Dendritic cell treated with granulocyte-macrophage colony-stimulating factor and Interleukin-4, amounts not matched to agents 40 ng/mL and 50 ng/mL, for 4 days (primary cell): ENCODE measurements at regions not wholly inside any gene's neighbourhood (a gene's known extent, or its start where the extent isn't known, plus 50 kb on each side); places are given as distances from the start of the nearest gene placed in this dataset.

Experiments used
- H3K27ac Mint-ChIP-seq: one replicate; pipeline ENCODE4 v1.8.0; 2022; ENCODE audit warnings: mild to moderate bottlenecking, mixed read lengths
- H3K27me3 Mint-ChIP-seq: one replicate; pipeline ENCODE4 v1.8.0; 2022; ENCODE audit warnings: mild to moderate bottlenecking, mixed read lengths
- H3K36me3 Mint-ChIP-seq: one replicate; pipeline ENCODE4 v1.8.0; 2022; ENCODE audit warnings: low read depth, mixed read lengths
- H3K4me1 Mint-ChIP-seq: one replicate; pipeline ENCODE4 v1.8.0; 2022; ENCODE audit warnings: low read depth, mixed read lengths
- H3K4me3 Mint-ChIP-seq: one replicate; pipeline ENCODE4 v1.8.0; 2022; ENCODE audit warnings: mild to moderate bottlenecking, moderate library complexity, mixed read lengths
- H3K9me3 Mint-ChIP-seq: one replicate; pipeline ENCODE4 v1.8.0; 2022; ENCODE audit warnings: mixed read lengths
- intact Hi-C: fragments of 100-400 bp; cut with micrococcal nuclease; formaldehyde crosslinking; loops from one replicate; pipeline ENCODE4 v1.15.0; 2022

DNA sequence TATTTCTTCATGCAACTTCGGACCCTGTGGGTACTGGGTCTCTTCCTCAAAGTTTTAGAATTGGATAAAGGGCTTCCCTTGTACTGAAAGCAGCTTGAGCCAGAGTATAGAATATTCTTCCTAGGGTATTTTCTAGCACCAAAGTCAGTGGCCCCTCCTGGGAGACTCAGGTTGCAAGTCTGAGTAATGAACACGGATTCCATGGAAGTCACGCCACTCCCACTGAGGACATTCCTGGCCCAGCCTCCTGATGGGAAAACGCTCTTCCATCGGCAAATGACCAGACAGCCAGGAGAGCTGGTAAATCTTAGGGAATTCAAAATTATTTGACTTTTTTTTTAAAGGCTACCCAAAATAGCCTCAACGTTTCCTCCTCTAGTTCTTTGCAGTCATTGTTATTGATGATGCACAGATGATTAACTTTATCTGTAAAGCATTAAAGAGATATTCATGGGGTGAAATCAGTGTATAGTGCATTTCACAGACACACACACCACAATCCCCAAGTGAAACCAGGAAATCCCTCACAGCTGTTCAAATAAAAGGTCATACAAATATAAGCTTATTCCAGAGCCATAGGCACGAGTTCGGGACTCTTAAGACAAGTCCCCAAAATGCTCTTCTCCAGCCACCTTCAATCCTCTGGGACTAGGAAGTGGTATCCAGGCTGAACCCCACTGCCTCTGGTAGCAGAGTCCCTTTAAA is 248.8 kb downstream of the SOD2 start:
- no peak overlapping the region for H3K27ac Mint-ChIP-seq
- H3K4me3 Mint-ChIP-seq = no peak overlapping the region
- no peaks in the 10 kb centered on the region for H3K9me3 Mint-ChIP-seq
- intact Hi-C loops = no loop called here
- H3K36me3 Mint-ChIP-seq = no peaks in the 10 kb centered on the region
- no peaks in the 10 kb centered on the region for H3K4me1 Mint-ChIP-seq
- H3K27me3 Mint-ChIP-seq = peaks cover 2% of the 10 kb centered on the region

DNA sequence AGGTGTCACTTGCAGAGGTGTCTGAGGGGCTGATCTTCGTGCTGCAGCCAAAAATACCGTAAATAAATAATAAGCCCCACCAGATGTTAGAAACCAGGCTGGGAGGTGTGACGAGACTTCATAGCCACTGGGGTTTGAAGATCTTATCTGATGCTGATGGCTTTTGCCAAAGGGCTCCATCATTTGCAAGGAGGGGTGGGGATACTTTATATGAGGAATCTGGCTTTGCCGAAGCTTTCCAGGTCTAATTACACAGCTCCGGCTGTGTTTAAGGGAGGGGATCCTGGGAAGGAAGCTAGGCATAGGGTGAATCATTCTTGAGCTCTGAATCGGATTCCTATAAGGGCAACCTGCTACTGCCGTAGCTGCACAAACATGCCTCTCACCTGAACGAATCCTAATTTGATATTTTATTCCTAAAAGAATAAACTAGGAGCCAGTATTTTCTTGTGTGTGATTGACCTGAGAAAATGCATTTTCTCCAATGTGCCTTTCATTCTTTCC is 249.6 kb downstream of the SOD2 start:
- Mint-ChIP-seq H3K9me3 (no peaks in the 10 kb centered on the region), H3K4me1 (no peaks in the 10 kb centered on the region), H3K36me3 (no peaks in the 10 kb centered on the region), H3K27me3 (peaks cover 2% of the 10 kb centered on the region), H3K27ac (no peak overlapping the region), H3K4me3 (no peak overlapping the region)
- intact Hi-C loops = no loop called here

DNA sequence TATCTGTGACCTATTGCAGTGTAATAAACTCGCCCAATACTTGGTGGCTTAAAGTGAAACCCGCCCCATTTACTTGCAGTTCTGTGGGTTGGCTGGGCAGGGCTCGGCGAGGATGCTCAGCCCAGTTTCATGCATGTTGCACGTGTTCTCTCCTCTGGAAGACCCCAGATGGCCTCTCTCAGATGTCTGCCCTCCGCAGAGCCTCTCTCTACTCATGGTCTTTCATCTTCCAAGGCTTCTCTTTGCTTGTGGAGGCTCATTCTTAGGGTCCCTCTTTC is 251.4 kb downstream of the SOD2 start:
- no peaks in the 10 kb centered on the region for H3K9me3 Mint-ChIP-seq
- peaks cover 2% of the 10 kb centered on the region for H3K27me3 Mint-ChIP-seq
- no peak overlapping the region for H3K27ac Mint-ChIP-seq
- H3K36me3 Mint-ChIP-seq = no peaks in the 10 kb centered on the region
- no peaks in the 10 kb centered on the region for H3K4me1 Mint-ChIP-seq
- intact Hi-C loops = no loop called here
- H3K4me3 Mint-ChIP-seq = no peak overlapping the region

DNA sequence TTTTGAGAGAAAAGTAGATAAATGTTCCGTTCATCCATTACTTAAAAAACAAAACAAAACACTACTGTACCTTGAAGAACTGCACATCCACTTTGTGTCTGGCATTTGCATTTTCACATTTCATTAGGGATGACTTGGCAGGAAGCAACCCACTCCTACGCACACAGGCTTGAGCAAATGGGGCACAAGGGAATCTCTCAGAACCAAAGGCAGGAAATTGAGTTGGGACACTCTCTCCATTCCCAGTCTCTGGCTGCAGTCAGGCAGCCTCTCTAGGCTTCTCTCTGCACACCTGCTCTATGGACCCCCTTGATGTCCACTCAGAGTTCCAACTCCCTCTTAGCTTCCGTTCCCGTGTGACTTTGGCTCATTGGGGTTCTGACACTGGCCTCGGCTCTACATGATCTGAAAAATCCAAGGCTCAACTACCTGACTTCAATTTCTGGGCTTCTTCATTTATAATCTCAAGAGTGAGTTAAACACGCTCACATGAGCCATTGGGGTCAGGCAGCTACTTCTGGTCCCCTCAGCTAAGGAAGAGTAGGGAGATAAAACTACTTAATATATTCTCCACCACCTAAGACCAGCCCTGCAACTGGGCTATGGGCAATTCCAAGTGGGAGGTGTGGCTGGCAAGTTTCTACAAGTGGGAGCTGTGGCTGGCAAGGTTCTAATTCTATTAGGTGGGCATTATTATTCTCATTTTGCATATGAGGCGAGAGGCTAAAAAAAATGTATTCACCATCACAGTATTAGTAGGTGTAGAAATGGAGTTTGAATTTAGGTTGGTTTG is 251.9 kb downstream of the SOD2 start:
- H3K27me3 Mint-ChIP-seq = peaks cover 2% of the 10 kb centered on the region
- no peak overlapping the region for H3K27ac Mint-ChIP-seq
- no peaks in the 10 kb centered on the region for H3K4me1 Mint-ChIP-seq
- no peaks in the 10 kb centered on the region for H3K9me3 Mint-ChIP-seq
- intact Hi-C loops = no loop called here
- H3K4me3 Mint-ChIP-seq = no peak overlapping the region
- no peaks in the 10 kb centered on the region for H3K36me3 Mint-ChIP-seq

DNA sequence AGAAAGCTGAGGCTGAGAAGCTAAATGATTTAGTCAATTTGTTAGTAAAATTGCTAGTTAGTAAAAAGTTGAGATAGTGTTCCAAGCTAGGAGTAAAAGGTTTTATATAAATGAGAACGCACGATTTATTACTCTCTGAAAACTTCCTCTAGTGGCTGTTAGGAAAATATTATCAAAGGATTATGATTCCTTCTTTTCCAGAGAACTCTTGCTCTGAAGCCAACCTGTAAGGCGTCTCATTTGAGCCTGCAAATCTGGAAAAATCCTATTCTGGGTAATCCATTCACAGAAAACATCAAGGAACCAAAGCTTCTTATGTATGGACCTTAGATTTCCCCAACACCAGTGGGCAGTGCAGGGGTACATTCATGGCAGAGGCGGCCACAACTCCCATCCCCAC is 252.7 kb downstream of the SOD2 start:
- Mint-ChIP-seq H3K36me3 (no peaks in the 10 kb centered on the region), H3K4me3 (no peak overlapping the region), H3K27me3 (peaks cover 2% of the 10 kb centered on the region), H3K27ac (no peak overlapping the region), H3K9me3 (peaks cover 2% of the 10 kb centered on the region), H3K4me1 (no peaks in the 10 kb centered on the region)
- intact Hi-C loops = no loop called here

DNA sequence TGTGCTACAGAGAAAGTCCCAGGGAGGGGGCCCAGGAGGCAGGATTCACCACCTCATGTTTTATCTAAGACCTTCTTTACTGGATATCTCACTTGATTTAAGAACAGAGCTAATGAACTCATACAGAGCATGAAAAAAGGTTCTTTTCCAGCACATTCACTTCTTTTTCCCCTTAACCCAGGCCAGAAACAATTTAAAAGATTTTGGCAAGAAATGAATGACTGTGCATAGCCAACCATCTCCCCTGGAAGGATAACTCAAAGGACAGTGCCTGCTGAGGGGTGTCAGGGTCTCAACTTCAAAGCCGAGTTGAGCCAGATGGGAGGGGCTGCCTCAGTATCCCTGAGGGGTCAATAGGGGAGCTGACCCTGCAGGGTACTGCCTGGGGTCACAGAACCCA is 253.4 kb downstream of the SOD2 start:
- Mint-ChIP-seq H3K27me3 (peaks cover 2% of the 10 kb centered on the region), H3K4me3 (no peak overlapping the region)
- intact Hi-C loops = no loop called here

DNA sequence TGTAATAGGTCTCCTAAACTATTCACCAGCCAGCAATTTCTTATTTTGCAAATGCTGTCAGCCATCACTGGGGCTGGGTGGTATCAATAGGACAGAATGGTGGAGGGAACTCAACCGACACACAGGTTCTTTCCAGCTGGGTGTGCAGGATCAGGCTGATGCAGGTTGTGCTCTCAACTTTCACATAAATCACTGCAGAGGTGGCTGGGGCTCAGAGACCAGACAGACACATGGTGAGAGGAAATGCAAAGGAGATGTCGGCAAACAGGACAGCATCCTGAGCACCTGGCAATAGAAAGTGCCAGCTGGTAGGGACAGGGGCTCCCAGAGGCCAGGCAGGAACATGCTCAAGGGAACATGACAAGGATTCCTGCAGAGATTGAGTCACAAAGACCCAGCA is 254.9 kb downstream of the SOD2 start:
- Mint-ChIP-seq H3K36me3 (no peaks in the 10 kb centered on the region), H3K4me1 (no peaks in the 10 kb centered on the region), H3K4me3 (no peak overlapping the region), H3K27me3 (peaks cover 2% of the 10 kb centered on the region), H3K27ac (no peak overlapping the region), H3K9me3 (peaks cover 23% of the 10 kb centered on the region)
- intact Hi-C loops = no loop called here

More for the DNA sequence above, 253.4 kb downstream of the SOD2 start:
- Mint-ChIP-seq H3K9me3 (peaks cover 9% of the 10 kb centered on the region), H3K4me1 (no peaks in the 10 kb centered on the region), H3K36me3 (no peaks in the 10 kb centered on the region), H3K27ac (no peak overlapping the region)

DNA sequence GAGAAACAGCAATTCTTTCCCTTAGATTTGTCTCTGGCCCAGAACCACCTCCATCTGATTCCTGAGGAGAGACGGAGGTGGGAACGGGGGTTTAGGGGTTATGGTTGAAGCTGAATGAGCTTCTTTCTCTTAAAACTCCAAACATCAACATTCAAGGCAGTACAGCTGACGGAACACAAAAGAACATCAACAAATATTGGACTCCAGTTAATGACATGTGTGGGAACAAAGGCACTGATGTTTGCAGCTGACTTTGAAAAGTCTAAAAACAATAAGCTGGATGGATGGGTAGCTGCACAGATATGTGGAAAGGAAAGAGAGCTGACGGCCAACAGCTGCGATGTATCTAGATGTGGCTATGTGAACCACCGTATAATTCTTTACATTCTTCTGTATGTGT is 256.5 kb downstream of the SOD2 start:
- Mint-ChIP-seq H3K36me3 (no peaks in the 10 kb centered on the region), H3K27me3 (peaks cover 2% of the 10 kb centered on the region), H3K9me3 (peaks cover 31% of the 10 kb centered on the region), H3K4me1 (no peaks in the 10 kb centered on the region), H3K27ac (no peak overlapping the region), H3K4me3 (no peak overlapping the region)
- intact Hi-C loops = no loop called here

DNA sequence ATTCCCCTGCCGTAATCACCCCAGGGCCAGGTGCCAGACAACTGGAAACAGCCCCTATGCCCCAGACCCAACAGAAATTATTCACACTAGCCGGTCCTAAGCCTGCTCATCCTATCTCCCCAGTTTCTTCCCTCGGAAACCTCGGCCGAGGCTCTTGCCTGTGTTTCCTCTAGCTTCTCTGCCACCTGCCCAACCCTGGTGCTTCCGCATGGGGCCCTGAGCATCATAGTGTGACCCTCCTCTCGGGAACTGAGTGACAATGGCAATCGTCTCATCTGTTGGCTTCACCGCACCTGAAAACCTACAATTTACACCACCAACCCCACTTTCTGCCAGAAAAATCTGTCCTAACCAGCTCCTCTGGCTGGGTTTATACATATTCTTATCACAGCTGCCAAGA is 257.3 kb downstream of the SOD2 start:
- Mint-ChIP-seq H3K9me3 (peaks cover 31% of the 10 kb centered on the region), H3K4me1 (no peaks in the 10 kb centered on the region), H3K27me3 (no peaks in the 10 kb centered on the region), H3K4me3 (no peak overlapping the region), H3K36me3 (no peaks in the 10 kb centered on the region), H3K27ac (no peak overlapping the region)
- intact Hi-C loops = no loop called here

DNA sequence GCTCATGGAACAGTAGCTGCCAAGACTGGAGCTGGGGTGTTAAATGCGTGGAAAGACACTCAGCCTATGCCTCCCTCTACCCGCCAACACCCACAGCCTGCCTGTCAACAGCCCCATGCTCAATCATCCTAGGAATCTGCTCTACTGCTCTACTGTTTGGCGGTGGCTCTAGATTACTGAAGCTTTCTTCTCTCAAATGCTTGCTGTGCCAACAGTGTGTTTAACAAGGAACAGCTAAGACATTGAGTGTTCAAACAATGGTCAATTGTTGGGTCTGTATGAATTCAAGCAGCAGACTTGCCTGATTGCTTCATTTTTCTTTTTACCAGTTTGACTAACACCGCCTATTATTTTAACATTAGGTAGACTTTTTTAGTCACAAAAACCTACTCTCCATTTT is 258.6 kb downstream of the SOD2 start:
- Mint-ChIP-seq H3K27ac (no peak overlapping the region), H3K9me3 (peaks cover 31% of the 10 kb centered on the region), H3K27me3 (no peaks in the 10 kb centered on the region), H3K36me3 (no peaks in the 10 kb centered on the region), H3K4me3 (no peak overlapping the region), H3K4me1 (no peaks in the 10 kb centered on the region)
- intact Hi-C loops = no loop called here

DNA sequence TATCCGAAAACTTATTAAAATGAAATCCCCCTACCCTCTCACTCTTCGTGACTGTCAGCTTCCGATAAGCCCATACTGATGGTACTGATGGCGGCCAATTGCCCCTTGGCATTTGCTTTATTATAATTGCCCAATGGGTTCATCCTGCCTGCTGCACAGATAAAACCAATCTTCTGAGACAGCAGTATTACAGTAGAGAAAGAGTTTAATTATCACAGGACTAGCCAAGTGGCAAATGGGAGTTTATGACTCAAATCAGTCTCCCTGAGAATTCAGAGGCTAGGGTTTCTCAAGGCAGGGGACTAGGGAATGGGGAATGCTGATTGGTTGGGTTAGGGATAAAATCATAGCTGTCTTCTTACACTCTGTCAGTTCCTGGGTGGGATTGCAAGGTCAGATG is 259.5 kb downstream of the SOD2 start:
- intact Hi-C loops = no loop called here
- no peaks in the 10 kb centered on the region for H3K36me3 Mint-ChIP-seq

DNA sequence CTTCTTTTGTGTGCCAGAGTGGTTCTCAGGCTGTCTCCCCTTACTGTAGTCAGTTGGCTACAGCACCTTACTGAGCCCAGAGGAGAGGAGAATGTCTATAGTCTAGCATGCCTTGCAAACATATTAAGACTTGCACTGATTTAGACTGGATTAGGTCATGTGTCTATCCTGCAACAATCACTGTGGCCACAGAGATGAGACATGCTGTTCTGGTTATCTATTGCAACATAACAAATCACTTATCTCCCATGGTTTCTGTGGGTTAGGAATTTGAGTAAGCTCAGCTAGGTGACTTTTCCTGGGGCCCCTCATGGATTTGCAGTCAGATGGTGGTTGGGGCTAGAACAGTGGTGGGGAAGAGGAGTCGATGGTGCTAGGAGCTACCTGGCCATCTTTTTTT is 261.3 kb downstream of the SOD2 start:
- no peak overlapping the region for H3K4me3 Mint-ChIP-seq
- H3K9me3 Mint-ChIP-seq = peaks cover 31% of the 10 kb centered on the region
- no peak overlapping the region for H3K27ac Mint-ChIP-seq
- no peaks in the 10 kb centered on the region for H3K27me3 Mint-ChIP-seq
- intact Hi-C loops = no loop called here
- no peaks in the 10 kb centered on the region for H3K4me1 Mint-ChIP-seq
- H3K36me3 Mint-ChIP-seq = no peaks in the 10 kb centered on the region

More for the DNA sequence above, 259.5 kb downstream of the SOD2 start:
- Mint-ChIP-seq H3K4me1 (no peaks in the 10 kb centered on the region), H3K4me3 (no peak overlapping the region), H3K27ac (no peak overlapping the region), H3K9me3 (peaks cover 31% of the 10 kb centered on the region), H3K27me3 (no peaks in the 10 kb centered on the region)

DNA sequence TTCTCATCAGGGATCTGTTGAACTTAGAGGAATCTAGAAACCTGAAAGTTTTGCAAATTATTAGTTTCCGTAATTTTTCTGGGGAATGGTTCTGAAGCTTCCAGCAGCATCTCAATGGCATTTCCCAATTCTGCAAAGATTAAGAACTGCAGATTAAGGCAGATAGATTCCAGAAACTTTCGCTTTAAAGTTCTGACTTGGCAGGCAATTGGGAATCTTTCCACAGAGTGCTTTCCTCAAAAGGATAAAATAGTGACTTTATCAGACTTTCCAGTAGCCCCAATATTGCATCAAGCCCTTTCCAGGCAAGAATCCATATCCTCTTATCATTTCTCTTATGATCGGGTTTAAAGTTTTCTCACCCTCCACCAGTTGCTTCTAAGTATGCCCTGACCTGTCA is 261.1 kb downstream of the FNDC1 start:
- no peak overlapping the region for H3K27ac Mint-ChIP-seq
- intact Hi-C loops = no loop called here
- H3K36me3 Mint-ChIP-seq = no peaks in the 10 kb centered on the region
- H3K9me3 Mint-ChIP-seq = peaks cover 29% of the 10 kb centered on the region
- H3K4me3 Mint-ChIP-seq = no peak overlapping the region
- H3K4me1 Mint-ChIP-seq = no peaks in the 10 kb centered on the region
- H3K27me3 Mint-ChIP-seq = no peaks in the 10 kb centered on the region

DNA sequence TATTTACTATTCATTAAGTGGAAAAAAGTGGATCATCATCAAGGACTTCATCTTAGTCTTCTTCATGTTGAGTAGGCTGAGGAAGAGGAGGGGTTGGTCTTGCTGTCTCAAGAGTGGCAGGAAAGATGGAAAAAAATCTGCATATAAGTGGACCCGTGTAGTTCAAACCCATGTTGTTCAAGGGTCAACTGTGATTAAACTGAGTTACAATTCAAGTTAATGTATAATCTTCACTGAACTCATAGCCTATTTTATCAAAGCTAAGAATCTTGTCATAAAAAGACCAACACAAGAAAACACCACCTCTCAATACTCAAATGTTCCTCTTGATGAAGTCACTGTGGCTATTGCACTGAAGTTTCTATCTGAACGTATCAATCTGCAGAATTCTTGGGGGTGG is 260.2 kb downstream of the FNDC1 start:
- H3K27ac Mint-ChIP-seq = no peak overlapping the region
- H3K27me3 Mint-ChIP-seq = no peaks in the 10 kb centered on the region
- H3K4me1 Mint-ChIP-seq = no peaks in the 10 kb centered on the region
- peaks cover 20% of the 10 kb centered on the region for H3K9me3 Mint-ChIP-seq
- H3K36me3 Mint-ChIP-seq = no peaks in the 10 kb centered on the region
- intact Hi-C loops = no loop called here
- H3K4me3 Mint-ChIP-seq = no peak overlapping the region

DNA sequence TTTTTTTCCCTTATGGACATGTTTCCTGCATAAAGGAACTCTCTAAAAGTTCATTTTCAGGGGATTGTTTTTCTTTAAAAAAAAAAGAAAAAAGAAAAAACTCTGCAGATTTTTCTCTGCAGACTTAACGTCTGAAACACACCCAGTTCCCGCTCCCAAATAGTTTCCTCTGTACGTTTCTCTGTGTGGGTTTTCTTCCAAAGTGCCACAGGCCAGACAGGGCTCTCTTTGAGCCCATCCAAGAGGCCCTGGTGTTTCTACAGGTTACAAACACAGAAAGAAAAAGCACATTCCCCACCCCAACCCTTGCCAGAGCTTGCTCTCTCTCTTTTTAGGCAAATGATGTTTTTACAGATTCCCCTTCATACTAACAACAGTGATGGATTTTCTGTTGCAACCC is 258.6 kb downstream of the FNDC1 start:
- H3K27ac Mint-ChIP-seq = no peak overlapping the region
- no peaks in the 10 kb centered on the region for H3K36me3 Mint-ChIP-seq
- H3K4me3 Mint-ChIP-seq = no peak overlapping the region
- peaks cover 4% of the 10 kb centered on the region for H3K9me3 Mint-ChIP-seq
- H3K27me3 Mint-ChIP-seq = no peaks in the 10 kb centered on the region
- intact Hi-C loops = no loop called here
- no peaks in the 10 kb centered on the region for H3K4me1 Mint-ChIP-seq
